Type B pancreatic cell (in vitro differentiated cells): ENCODE measurements at regions not wholly inside any gene's neighbourhood (a gene's known extent, or its start where the extent isn't known, plus 50 kb on each side); places are given as distances from the start of the nearest gene placed in this dataset.

Experiments
- DNase-seq: peaks from one replicate; pipeline ENCODE4 v3.0.0; 2021; ENCODE audit warnings: mixed read lengths; ENCODE audit not compliant: unreplicated experiment; ENCODE audit errors: extremely low spot score
- H3K27ac Mint-ChIP-seq: 2 replicates; pipeline ENCODE4 v1.8.0; 2021; ENCODE audit warnings: mild to moderate bottlenecking, mixed read lengths
- H3K27me3 Mint-ChIP-seq: 2 replicates; pipeline ENCODE4 v1.8.0; 2021; ENCODE audit warnings: mixed read lengths
- H3K36me3 Mint-ChIP-seq: 2 replicates; pipeline ENCODE4 v1.8.0; 2021; ENCODE audit warnings: mixed read lengths
- H3K4me1 Mint-ChIP-seq: one replicate; pipeline ENCODE4 v1.8.0; 2021; ENCODE audit warnings: mixed read lengths; ENCODE audit not compliant: unreplicated experiment
- H3K4me3 Mint-ChIP-seq: 2 replicates; pipeline ENCODE4 v1.8.0; 2021; ENCODE audit warnings: mild to moderate bottlenecking, mixed read lengths
- H3K9me3 Mint-ChIP-seq: 2 replicates; pipeline ENCODE4 v1.8.0; 2021; ENCODE audit warnings: mixed read lengths
- TF ChIP-seq, protein P1 (sequence below): fragments of 200-600 bp; sonication (generic); conservative IDR thresholded peaks from 2 replicates; pipeline ENCODE4 v1.5.0; 2021; ENCODE audit warnings: antibody characterized with exemption, mild to moderate bottlenecking

- TF ChIP-seq, protein P1, sequence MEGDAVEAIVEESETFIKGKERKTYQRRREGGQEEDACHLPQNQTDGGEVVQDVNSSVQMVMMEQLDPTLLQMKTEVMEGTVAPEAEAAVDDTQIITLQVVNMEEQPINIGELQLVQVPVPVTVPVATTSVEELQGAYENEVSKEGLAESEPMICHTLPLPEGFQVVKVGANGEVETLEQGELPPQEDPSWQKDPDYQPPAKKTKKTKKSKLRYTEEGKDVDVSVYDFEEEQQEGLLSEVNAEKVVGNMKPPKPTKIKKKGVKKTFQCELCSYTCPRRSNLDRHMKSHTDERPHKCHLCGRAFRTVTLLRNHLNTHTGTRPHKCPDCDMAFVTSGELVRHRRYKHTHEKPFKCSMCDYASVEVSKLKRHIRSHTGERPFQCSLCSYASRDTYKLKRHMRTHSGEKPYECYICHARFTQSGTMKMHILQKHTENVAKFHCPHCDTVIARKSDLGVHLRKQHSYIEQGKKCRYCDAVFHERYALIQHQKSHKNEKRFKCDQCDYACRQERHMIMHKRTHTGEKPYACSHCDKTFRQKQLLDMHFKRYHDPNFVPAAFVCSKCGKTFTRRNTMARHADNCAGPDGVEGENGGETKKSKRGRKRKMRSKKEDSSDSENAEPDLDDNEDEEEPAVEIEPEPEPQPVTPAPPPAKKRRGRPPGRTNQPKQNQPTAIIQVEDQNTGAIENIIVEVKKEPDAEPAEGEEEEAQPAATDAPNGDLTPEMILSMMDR, result no peak
- Mint-ChIP-seq H3K27me3 (peaks cover 62% of the 10 kb centered on the region), H3K36me3 (no peaks in the 10 kb centered on the region), H3K9me3 (no peaks in the 10 kb centered on the region), H3K27ac (no peak overlapping the region), H3K4me1 (peaks cover 5% of the 10 kb centered on the region), H3K4me3 (no peak overlapping the region)
- no peak for DNase-seq
These were observed 92.2 kb upstream of the ZNF536 start for GRCh38 chr19:30280018-30280417.

DNA sequence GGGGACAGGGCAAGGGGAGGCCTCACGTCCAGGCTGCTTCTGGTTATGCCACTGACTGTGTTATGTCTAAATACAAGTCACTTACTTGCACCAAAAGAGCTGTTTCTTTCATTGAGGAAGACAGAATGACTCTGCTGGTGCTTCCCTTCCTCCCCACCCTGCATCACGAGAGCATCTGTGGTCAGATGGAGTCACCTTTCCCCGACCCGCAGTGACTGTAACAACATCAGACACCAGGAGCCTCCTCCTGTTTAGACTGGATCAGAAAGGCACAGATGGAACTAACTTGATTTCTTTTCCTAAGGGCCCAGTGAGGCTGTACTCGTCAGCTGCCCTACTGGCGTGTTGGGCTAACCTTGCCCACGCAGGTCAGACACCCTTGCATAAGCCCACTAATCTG lies 90.3 kb upstream of the ZNF536 start:
- Mint-ChIP-seq H3K27me3 (peaks cover 57% of the 10 kb centered on the region), H3K4me1 (peaks cover 10% of the 10 kb centered on the region), H3K9me3 (no peaks in the 10 kb centered on the region), H3K27ac (no peak overlapping the region), H3K36me3 (no peaks in the 10 kb centered on the region), H3K4me3 (no peak overlapping the region)
- no peak for DNase-seq
- TF ChIP-seq, protein P1, result no peak

DNA sequence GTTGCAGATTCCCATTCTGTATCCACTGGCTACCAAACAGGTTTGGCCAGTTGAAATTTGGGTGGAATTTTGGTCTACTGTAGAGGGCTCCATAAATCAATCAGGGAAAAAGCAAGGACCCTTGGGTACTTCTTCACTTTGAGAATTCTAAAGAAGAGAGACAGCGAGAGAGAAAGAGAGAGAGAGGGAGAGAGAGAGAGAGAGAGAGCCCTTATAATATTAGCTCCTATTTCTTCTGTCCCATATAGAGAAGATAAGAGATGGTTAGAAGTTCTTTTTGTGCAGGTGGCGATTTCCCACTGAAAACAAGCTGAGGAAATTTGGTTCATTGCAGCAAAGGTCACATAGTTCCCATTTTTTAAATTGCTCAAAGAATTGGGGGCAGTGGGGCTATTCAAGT lies 88.6 kb upstream of the ZNF536 start:
- peaks cover 10% of the 10 kb centered on the region for H3K4me1 Mint-ChIP-seq
- H3K27me3 Mint-ChIP-seq, result peaks cover 43% of the 10 kb centered on the region
- H3K9me3 Mint-ChIP-seq, result no peaks in the 10 kb centered on the region
- H3K4me3 Mint-ChIP-seq, result no peak overlapping the region
- H3K27ac Mint-ChIP-seq, result no peak overlapping the region
- H3K36me3 Mint-ChIP-seq, result no peaks in the 10 kb centered on the region
- TF ChIP-seq, protein P1, result no peak
- DNase-seq, result no peak

DNA sequence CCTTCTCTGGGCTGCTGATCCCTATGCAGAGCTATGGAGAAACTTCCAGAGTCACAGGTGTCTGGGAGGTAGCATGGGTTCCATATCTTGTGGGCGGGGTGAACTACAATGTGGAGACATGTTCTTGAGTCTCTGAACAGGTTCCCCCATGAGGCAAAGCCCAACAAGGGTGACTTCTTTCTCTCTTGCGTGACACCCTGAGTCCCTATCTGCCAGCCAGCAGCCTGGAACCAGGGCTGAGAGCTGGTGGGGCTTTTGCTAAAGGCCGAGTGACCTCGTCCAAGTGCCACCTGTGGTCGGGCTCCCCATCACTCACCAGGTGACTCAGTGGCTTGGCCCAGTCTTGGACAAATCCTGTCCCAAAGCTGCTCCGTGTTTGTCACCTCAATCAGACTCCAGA lies 88.0 kb upstream of the ZNF536 start:
- Mint-ChIP-seq H3K9me3 (no peaks in the 10 kb centered on the region), H3K27ac (no peak overlapping the region), H3K27me3 (peaks cover 36% of the 10 kb centered on the region), H3K4me3 (no peak overlapping the region), H3K36me3 (no peaks in the 10 kb centered on the region), H3K4me1 (peaks cover 10% of the 10 kb centered on the region)
- TF ChIP-seq, protein P1, result no peak
- DNase-seq, result no peak

- no peak for DNase-seq
- H3K36me3 Mint-ChIP-seq, result no peaks in the 10 kb centered on the region
- peaks cover 10% of the 10 kb centered on the region for H3K4me1 Mint-ChIP-seq
- H3K4me3 Mint-ChIP-seq, result no peak overlapping the region
- H3K27me3 Mint-ChIP-seq, result peaks cover 32% of the 10 kb centered on the region
- no peaks in the 10 kb centered on the region for H3K9me3 Mint-ChIP-seq
- H3K27ac Mint-ChIP-seq, result no peak overlapping the region
- TF ChIP-seq, protein P1, result no peak
These were observed 87.3 kb upstream of the ZNF536 start for GRCh38 chr19:30284885-30285284.

DNA sequence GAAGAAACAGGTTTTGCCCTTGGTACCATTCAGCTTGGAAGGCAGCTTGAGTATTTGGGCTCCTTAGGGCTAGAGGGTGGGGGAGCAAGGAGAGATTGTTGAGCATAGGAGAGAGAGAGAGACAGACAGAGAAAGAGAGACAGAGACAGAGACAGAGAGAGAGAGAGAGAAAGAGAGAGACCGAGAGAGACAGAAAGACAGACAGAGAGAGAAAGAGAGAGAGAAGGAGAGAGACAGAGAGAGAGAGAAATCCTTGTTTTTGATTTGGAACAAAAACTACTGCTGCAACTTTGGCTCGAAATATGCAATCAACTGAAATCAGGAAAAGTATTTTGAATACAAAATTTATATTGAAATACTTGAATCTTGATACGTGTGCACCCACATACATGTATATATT lies 85.8 kb upstream of the ZNF536 start:
- Mint-ChIP-seq H3K4me1 (peaks cover 10% of the 10 kb centered on the region), H3K36me3 (no peaks in the 10 kb centered on the region), H3K27me3 (peaks cover 20% of the 10 kb centered on the region), H3K4me3 (no peak overlapping the region), H3K27ac (no peak overlapping the region), H3K9me3 (no peaks in the 10 kb centered on the region)
- TF ChIP-seq, protein P1, result no peak
- DNase-seq, result no peak
